HEK293 (cell line): ENCODE measurements at regions not wholly inside any gene's neighbourhood (a gene's known extent, or its start where the extent isn't known, plus 50 kb on each side); places are given as distances from the start of the nearest gene placed in this dataset.

Source experiments
- CTCF ChIA-PET: fragments of 350-600 bp; formaldehyde crosslinking; extraction: SDS; loops from one replicate; lab custom pipeline; 2021; ENCODE audit warnings: antibody characterized with exemption; lab: Yijun Ruan, JAX
- POLR2A ChIA-PET: fragments of 300-600 bp; formaldehyde crosslinking; extraction: SDS; loops from one replicate; lab custom pipeline; 2020; ENCODE audit warnings: antibody characterized with exemption, inconsistent platforms; lab: Yijun Ruan, JAX
- H3K27ac ChIP-seq: fragments of 200-500 bp; sonication (Bioruptor generic); 2 replicates; pipeline ENCODE4 v1.5.1; 2014; ENCODE audit warnings: low read depth, low read length, control low read depth, inconsistent platforms; ENCODE audit errors: extremely low read depth
- H3K36me3 ChIP-seq, 2 experiments: fragments of 200-500 bp in 1 of 2; sonication (Bioruptor generic) in 1 of 2; 1 replicate in 1 of 2; 2 replicates in 1 of 2; pipeline ENCODE4 v1.5.1; 2014 to 2017; ENCODE audit warnings: inconsistent platforms in 2 of 2, low read length in 2 of 2; ENCODE audit not compliant: control insufficient read depth in 2 of 2, insufficient read depth in 1 of 2
- H3K4me1 ChIP-seq: fragments of 200-500 bp; sonication (Bioruptor generic); 2 replicates; pipeline ENCODE4 v1.5.1; 2014; ENCODE audit warnings: mild to moderate bottlenecking, low read length, inconsistent platforms; ENCODE audit not compliant: control insufficient read depth, insufficient read depth
- H3K4me3 ChIP-seq: 2 replicates; pipeline ENCODE4 v1.5.1; 2011; ENCODE audit warnings: low read depth, mild to moderate bottlenecking, control low read depth, low read length, moderate library complexity
- H3K9me3 ChIP-seq: fragments of 200-500 bp; sonication (Bioruptor generic); 2 replicates; pipeline ENCODE4 v1.5.1; 2014; ENCODE audit warnings: low read depth, low read length, inconsistent platforms; ENCODE audit not compliant: control insufficient read depth, insufficient read depth
- HOXC10 ChIP-seq: sonication (generic); formaldehyde crosslinking; IDR thresholded peaks from 2 replicates; pipeline ENCODE4 v1.8.1; 2023; ENCODE audit warnings: mild to moderate bottlenecking, missing genetic modification reagents
- MYNN ChIP-seq: fragments of 450-650 bp; formaldehyde crosslinking; IDR thresholded peaks from 2 replicates; pipeline ENCODE4 v1.5.1; 2016; ENCODE audit warnings: missing biosample characterization, missing genetic modification characterization, borderline replicate concordance
- PRDM1 ChIP-seq: fragments of 450-650 bp; formaldehyde crosslinking; IDR thresholded peaks from 2 replicates; pipeline ENCODE4; 2016; ENCODE audit warnings: missing biosample characterization, missing genetic modification characterization
- RBAK ChIP-seq: fragments of 450-650 bp; formaldehyde crosslinking; IDR thresholded peaks from 2 replicates; pipeline ENCODE4 v1.5.1; 2016; ENCODE audit warnings: missing biosample characterization, missing genetic modification characterization
- YY2 ChIP-seq: fragments of 450-650 bp; formaldehyde crosslinking; IDR thresholded peaks from 2 replicates; pipeline ENCODE4 v1.5.1; 2016; ENCODE audit warnings: missing biosample characterization, missing genetic modification characterization
- ZBTB6 ChIP-seq: fragments of 450-650 bp; formaldehyde crosslinking; IDR thresholded peaks from 2 replicates; pipeline ENCODE4 v1.5.1; 2017; ENCODE audit warnings: missing biosample characterization, missing genetic modification characterization
- ZFHX2 ChIP-seq: fragments of 450-650 bp; formaldehyde crosslinking; conservative IDR thresholded peaks from 2 replicates; pipeline ENCODE4 v1.5.1; 2016; ENCODE audit warnings: missing biosample characterization, missing genetic modification characterization
- ZFP37 ChIP-seq: fragments of 450-650 bp; formaldehyde crosslinking; IDR thresholded peaks from 2 replicates; pipeline ENCODE4 v1.5.1; 2016; ENCODE audit warnings: missing biosample characterization, missing genetic modification characterization
- ZFP69B ChIP-seq: fragments of 450-650 bp; formaldehyde crosslinking; IDR thresholded peaks from 2 replicates; pipeline ENCODE4 v1.5.1; 2016; ENCODE audit warnings: missing biosample characterization, missing genetic modification characterization
- ZNF114 ChIP-seq: fragments of 450-650 bp; formaldehyde crosslinking; IDR thresholded peaks from 2 replicates; pipeline ENCODE4 v1.5.0; 2017; ENCODE audit warnings: missing biosample characterization, missing genetic modification characterization
- ZNF214 ChIP-seq: fragments of 450-650 bp; formaldehyde crosslinking; IDR thresholded peaks from 2 replicates; pipeline ENCODE4 v1.5.1; 2017; ENCODE audit warnings: missing biosample characterization, mild to moderate bottlenecking, missing genetic modification characterization, borderline replicate concordance
- ZNF221 ChIP-seq: fragments of 450-650 bp; formaldehyde crosslinking; IDR thresholded peaks from 2 replicates; pipeline ENCODE4 v1.5.1; 2017; ENCODE audit warnings: missing biosample characterization, missing genetic modification characterization, borderline replicate concordance
- ZNF248 ChIP-seq: fragments of 450-650 bp; formaldehyde crosslinking; IDR thresholded peaks from 2 replicates; pipeline ENCODE4 v1.5.1; 2017; ENCODE audit warnings: missing biosample characterization, missing genetic modification characterization
- ZNF280C ChIP-seq: fragments of 450-650 bp; formaldehyde crosslinking; IDR thresholded peaks from 2 replicates; pipeline ENCODE4 v1.5.1; 2016; ENCODE audit warnings: missing biosample characterization, missing genetic modification characterization
- ZNF521 ChIP-seq: fragments of 450-650 bp; formaldehyde crosslinking; IDR thresholded peaks from 2 replicates; pipeline ENCODE4 v1.5.1; 2017; ENCODE audit warnings: missing biosample characterization, mild to moderate bottlenecking, missing genetic modification characterization
- ZNF639 ChIP-seq: fragments of 450-650 bp; formaldehyde crosslinking; IDR thresholded peaks from 2 replicates; pipeline ENCODE4 v1.5.1; 2016; ENCODE audit warnings: missing biosample characterization, missing genetic modification characterization
- ZNF645 ChIP-seq: fragments of 450-650 bp; formaldehyde crosslinking; IDR thresholded peaks from 2 replicates; pipeline ENCODE4; 2016; ENCODE audit warnings: missing biosample characterization, missing genetic modification characterization
- ZNF792 ChIP-seq: fragments of 450-650 bp; formaldehyde crosslinking; IDR thresholded peaks from 2 replicates; pipeline ENCODE4 v1.5.1; 2016; ENCODE audit warnings: missing biosample characterization, missing genetic modification characterization
- TF ChIP-seq, protein P1 (sequence below): fragments of 450-650 bp; formaldehyde crosslinking; IDR thresholded peaks from 2 replicates; pipeline ENCODE4 v1.5.1; 2016; ENCODE audit warnings: missing biosample characterization, missing genetic modification characterization, borderline replicate concordance
- TF ChIP-seq, protein P2 (sequence below): fragments of 450-650 bp; formaldehyde crosslinking; IDR thresholded peaks from 2 replicates; pipeline ENCODE4 v1.5.1; 2016; ENCODE audit warnings: missing biosample characterization, missing genetic modification characterization

DNA sequence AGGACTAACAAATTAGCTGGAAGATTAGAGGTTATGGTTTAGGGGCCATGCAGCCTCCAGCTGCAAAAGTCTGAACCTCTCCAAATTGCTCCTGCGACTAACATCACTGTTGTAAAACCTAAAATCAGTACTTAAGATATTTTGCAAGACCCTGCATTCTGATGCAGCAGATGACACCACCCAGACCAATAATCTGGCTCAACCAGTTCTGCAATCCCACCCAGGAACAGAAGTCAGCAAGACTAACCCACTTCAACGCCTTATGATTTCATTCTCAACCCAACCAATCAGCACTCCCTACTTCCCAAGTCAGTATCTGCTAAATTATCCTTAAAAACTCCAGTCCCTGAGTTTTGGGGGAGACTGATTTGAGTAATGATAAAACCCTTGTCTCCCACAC, 250.8 kb upstream of the MBL2 start:
- POLR2A ChIA-PET, result no interaction called here
- H3K4me1 ChIP-seq, result no peaks in the 10 kb centered on the region
- H3K9me3 ChIP-seq, result no peaks in the 10 kb centered on the region
- CTCF ChIA-PET, result no interaction called here
- TF ChIP-seq, protein P1, sequence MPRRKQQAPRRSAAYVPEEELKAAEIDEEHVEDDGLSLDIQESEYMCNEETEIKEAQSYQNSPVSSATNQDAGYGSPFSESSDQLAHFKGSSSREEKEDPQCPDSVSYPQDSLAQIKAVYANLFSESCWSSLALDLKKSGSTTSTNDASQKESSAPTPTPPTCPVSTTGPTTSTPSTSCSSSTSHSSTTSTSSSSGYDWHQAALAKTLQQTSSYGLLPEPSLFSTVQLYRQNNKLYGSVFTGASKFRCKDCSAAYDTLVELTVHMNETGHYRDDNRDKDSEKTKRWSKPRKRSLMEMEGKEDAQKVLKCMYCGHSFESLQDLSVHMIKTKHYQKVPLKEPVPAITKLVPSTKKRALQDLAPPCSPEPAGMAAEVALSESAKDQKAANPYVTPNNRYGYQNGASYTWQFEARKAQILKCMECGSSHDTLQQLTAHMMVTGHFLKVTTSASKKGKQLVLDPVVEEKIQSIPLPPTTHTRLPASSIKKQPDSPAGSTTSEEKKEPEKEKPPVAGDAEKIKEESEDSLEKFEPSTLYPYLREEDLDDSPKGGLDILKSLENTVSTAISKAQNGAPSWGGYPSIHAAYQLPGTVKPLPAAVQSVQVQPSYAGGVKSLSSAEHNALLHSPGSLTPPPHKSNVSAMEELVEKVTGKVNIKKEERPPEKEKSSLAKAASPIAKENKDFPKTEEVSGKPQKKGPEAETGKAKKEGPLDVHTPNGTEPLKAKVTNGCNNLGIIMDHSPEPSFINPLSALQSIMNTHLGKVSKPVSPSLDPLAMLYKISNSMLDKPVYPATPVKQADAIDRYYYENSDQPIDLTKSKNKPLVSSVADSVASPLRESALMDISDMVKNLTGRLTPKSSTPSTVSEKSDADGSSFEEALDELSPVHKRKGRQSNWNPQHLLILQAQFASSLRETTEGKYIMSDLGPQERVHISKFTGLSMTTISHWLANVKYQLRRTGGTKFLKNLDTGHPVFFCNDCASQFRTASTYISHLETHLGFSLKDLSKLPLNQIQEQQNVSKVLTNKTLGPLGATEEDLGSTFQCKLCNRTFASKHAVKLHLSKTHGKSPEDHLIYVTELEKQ (tag by site-specific recombination), result no peak
- TF ChIP-seq ZFP69B (tag by site-specific recombination), result no peak
- TF ChIP-seq, protein P2, sequence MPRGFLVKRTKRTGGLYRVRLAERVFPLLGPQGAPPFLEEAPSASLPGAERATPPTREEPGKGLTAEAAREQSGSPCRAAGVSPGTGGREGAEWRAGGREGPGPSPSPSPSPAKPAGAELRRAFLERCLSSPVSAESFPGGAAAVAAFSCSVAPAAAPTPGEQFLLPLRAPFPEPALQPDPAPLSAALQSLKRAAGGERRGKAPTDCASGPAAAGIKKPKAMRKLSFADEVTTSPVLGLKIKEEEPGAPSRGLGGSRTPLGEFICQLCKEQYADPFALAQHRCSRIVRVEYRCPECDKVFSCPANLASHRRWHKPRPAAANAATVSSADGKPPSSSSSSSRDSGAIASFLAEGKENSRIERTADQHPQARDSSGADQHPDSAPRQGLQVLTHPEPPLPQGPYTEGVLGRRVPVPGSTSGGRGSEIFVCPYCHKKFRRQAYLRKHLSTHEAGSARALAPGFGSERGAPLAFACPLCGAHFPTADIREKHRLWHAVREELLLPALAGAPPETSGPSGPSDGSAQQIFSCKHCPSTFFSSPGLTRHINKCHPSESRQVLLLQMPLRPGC (tag by site-specific recombination), result no peak
- TF ChIP-seq ZFP37 (tag by site-specific recombination), result no peak
- no peak for TF ChIP-seq MYNN (tag by site-specific recombination)
- H3K36me3 ChIP-seq, result no peaks in the 10 kb centered on the region
- H3K4me3 ChIP-seq, result no peak overlapping the region
- H3K27ac ChIP-seq, result no peak overlapping the region

DNA sequence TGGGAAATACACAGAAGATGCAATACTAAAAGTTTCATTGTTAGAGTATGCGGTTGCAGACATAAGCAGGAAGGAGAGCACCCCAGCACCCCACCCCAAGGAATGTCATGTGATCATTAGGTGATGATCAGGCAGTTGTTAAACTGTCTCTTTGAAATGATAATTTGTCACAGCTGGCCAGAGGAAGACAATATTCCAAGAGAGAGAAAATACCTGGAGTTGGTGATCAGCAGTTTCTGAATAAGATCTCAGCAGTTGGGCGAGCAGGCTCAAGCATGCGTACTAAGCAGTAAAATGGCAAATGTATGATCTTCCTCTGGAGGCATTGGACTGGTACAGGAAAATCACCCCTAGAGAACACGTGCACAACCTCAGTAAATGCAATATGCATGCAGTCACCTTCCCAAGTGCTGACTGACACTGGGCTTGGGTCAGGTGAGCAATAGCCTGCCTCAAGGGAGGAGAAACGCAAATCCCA, 250.1 kb upstream of the MBL2 start:
- TF ChIP-seq ZNF280C (tag by site-specific recombination), result no peak
- no peak for TF ChIP-seq ZBTB6
- TF ChIP-seq ZNF521 (tag by site-specific recombination), result no peak
- TF ChIP-seq RBAK, result no peak
- TF ChIP-seq ZNF114 (tag by site-specific recombination), result no peak
- TF ChIP-seq PRDM1 (tag by site-specific recombination), result no peak
- TF ChIP-seq ZNF221, result no peak
- no peak for TF ChIP-seq ZNF214 (tag by site-specific recombination)
- no peak for TF ChIP-seq YY2
- TF ChIP-seq ZFHX2 (tag by site-specific recombination), result no peak
- no peak for TF ChIP-seq ZNF645 (tag by site-specific recombination)
- TF ChIP-seq ZNF792, result no peak
- TF ChIP-seq ZNF639 (tag by site-specific recombination), result no peak
- no peak for TF ChIP-seq HOXC10 (CRISPR knock-in tag)
- TF ChIP-seq ZNF248 (tag by site-specific recombination), result no peak
- Histone ChIP-seq H3K36me3 (no peaks in the 10 kb centered on the region), H3K27ac (no peak overlapping the region), H3K9me3 (no peaks in the 10 kb centered on the region), H3K4me3 (no peak overlapping the region), H3K4me1 (no peaks in the 10 kb centered on the region)
- POLR2A ChIA-PET, result no interaction called here
- CTCF ChIA-PET, result no interaction called here
